Sigmoid colon (tissue), 4 donors: ENCODE measurements at regions not wholly inside any gene's neighbourhood (a gene's known extent, or its start where the extent isn't known, plus 50 kb on each side); places are given as distances from the start of the nearest gene placed in this dataset.

ENCODE experiments used
- POLR2A ChIP-seq, 2 donors: fragments of 450-650 bp; IDR thresholded peaks; one replicate each; pipeline ENCODE4 v1.6.1; 2016; ENCODE audit warnings: antibody characterized with exemption in 2 of 2, mild to moderate bottlenecking in 2 of 2, moderate library complexity in 2 of 2
- POLR2AphosphoS5 ChIP-seq, 4 donors: sonication (generic); formaldehyde crosslinking; IDR thresholded peaks; one replicate each; pipeline ENCODE4 v1.6.1; 2017; ENCODE audit warnings: antibody characterized with exemption in 4 of 4
- TF ChIP-seq, protein P1 (sequence below), 4 experiments: fragments of 450-650 bp in 3 of 4; fragments of 200-600 bp in 1 of 4; IDR thresholded peaks; one replicate each; pipeline ENCODE4 v1.5.1; 2016 to 2019; ENCODE audit warnings: antibody characterized with exemption in 4 of 4, mild to moderate bottlenecking in 3 of 4, moderate library complexity in 2 of 4

DNA sequence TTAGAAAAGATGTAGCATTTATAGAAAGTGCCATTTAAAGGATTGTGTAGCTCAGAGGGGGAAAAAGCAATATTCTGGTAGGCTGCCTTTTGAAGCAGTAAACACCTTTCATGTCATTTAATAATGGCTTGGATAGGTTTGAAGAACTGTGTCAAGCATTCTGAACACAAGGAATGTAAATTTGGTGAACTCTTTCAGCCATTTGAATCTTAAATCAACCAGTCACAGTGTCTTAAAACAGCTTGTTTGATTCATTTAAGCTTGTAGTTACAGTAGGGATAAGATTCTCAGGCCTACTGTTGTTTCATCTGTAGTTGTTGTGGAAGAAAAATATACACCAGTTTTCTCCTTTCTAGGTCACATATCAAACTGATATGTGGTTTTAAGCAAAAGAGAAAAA is 299.4 kb upstream of the NOVA1 start:
- TF ChIP-seq, protein P1, sequence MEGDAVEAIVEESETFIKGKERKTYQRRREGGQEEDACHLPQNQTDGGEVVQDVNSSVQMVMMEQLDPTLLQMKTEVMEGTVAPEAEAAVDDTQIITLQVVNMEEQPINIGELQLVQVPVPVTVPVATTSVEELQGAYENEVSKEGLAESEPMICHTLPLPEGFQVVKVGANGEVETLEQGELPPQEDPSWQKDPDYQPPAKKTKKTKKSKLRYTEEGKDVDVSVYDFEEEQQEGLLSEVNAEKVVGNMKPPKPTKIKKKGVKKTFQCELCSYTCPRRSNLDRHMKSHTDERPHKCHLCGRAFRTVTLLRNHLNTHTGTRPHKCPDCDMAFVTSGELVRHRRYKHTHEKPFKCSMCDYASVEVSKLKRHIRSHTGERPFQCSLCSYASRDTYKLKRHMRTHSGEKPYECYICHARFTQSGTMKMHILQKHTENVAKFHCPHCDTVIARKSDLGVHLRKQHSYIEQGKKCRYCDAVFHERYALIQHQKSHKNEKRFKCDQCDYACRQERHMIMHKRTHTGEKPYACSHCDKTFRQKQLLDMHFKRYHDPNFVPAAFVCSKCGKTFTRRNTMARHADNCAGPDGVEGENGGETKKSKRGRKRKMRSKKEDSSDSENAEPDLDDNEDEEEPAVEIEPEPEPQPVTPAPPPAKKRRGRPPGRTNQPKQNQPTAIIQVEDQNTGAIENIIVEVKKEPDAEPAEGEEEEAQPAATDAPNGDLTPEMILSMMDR (IDR thresholded peaks at IDR 0.05) = no peak
- TF ChIP-seq POLR2AphosphoS5 (IDR thresholded peaks at IDR 0.05) = no peak
- TF ChIP-seq POLR2A (IDR thresholded peaks at IDR 0.05) = no peak
